Cardiac muscle cell (in vitro differentiated cells and primary cell): ENCODE measurements at regions not wholly inside any gene's neighbourhood (a gene's known extent, or its start where the extent isn't known, plus 50 kb on each side); places are given as distances from the start of the nearest gene placed in this dataset.

Experiments used
- DNase-seq, 2 donors: peaks; one replicate each; pipeline versions ENCODE4 v3.0.0 to v3.0.0-alpha.2; 2010 to 2017; ENCODE audit warnings: low read depth in 1 of 2, low spot score in 1 of 2
- H3K27ac ChIP-seq: fragments of 200-600 bp; sonication (generic); 2 replicates; pipeline ENCODE4 v1.5.1; 2016
- H3K27me3 ChIP-seq: fragments of 200-600 bp; sonication (generic); 2 replicates; pipeline ENCODE4 v1.6.0; 2016; ENCODE audit warnings: control low read depth
- H3K36me3 ChIP-seq: fragments of 200-600 bp; sonication (generic); 2 replicates; pipeline ENCODE4 v1.5.1; 2016; ENCODE audit warnings: control low read depth
- H3K4me1 ChIP-seq: fragments of 200-600 bp; sonication (generic); 2 replicates; pipeline ENCODE4 v1.8.1; 2017; ENCODE audit warnings: low read depth, mild to moderate bottlenecking, mixed run types
- H3K4me3 ChIP-seq: fragments of 200-600 bp; sonication (generic); 2 replicates; pipeline ENCODE4 v1.5.1; 2016; ENCODE audit warnings: mild to moderate bottlenecking
- H3K9me3 ChIP-seq: fragments of 200-600 bp; sonication (generic); 2 replicates; pipeline ENCODE4 v1.5.1; 2017; ENCODE audit warnings: low read depth, mild to moderate bottlenecking, control low read depth
- TF ChIP-seq, protein P1 (sequence below): IDR thresholded peaks from 2 replicates; pipeline ENCODE4 v1.5.1; 2012; ENCODE audit warnings: low read depth, mild to moderate bottlenecking, low read length

- DNase-seq, result no peak
- H3K27ac ChIP-seq, result no peak overlapping the region
- no peaks in the 10 kb centered on the region for H3K27me3 ChIP-seq
- TF ChIP-seq, protein P1, sequence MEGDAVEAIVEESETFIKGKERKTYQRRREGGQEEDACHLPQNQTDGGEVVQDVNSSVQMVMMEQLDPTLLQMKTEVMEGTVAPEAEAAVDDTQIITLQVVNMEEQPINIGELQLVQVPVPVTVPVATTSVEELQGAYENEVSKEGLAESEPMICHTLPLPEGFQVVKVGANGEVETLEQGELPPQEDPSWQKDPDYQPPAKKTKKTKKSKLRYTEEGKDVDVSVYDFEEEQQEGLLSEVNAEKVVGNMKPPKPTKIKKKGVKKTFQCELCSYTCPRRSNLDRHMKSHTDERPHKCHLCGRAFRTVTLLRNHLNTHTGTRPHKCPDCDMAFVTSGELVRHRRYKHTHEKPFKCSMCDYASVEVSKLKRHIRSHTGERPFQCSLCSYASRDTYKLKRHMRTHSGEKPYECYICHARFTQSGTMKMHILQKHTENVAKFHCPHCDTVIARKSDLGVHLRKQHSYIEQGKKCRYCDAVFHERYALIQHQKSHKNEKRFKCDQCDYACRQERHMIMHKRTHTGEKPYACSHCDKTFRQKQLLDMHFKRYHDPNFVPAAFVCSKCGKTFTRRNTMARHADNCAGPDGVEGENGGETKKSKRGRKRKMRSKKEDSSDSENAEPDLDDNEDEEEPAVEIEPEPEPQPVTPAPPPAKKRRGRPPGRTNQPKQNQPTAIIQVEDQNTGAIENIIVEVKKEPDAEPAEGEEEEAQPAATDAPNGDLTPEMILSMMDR, result no peak
- H3K4me3 ChIP-seq, result no peak overlapping the region
- H3K4me1 ChIP-seq, result no peaks in the 10 kb centered on the region
- H3K9me3 ChIP-seq, result no peaks in the 10 kb centered on the region
- no peaks in the 10 kb centered on the region for H3K36me3 ChIP-seq
Observed at GRCh38 chrX:125791787-125792186, 374.3 kb downstream of the DCAF12L2 start.

DNA sequence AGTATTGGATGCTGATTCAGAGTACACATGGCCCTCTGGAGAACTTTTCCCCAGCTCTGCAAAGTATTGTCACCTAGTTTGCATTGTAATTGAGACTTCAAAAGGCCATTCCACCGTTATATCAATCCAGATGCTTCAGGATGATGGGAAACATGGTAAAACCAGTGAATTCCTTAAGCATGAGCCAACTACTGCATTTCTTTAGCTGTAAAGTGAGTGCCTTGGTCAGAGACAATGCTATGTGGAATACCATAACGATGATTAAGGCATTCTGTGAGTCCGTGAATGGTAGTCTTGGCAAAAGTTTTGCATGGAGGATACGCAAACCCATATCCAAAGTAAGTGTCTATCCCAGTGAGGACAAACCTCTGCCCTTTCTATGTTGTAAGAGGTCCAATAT, 355.2 kb downstream of the DCAF12L2 start:
- no peaks in the 10 kb centered on the region for H3K4me1 ChIP-seq
- no peak overlapping the region for H3K4me3 ChIP-seq
- no peak overlapping the region for H3K27ac ChIP-seq
- no peaks in the 10 kb centered on the region for H3K9me3 ChIP-seq
- no peaks in the 10 kb centered on the region for H3K36me3 ChIP-seq
- H3K27me3 ChIP-seq, result no peaks in the 10 kb centered on the region
- TF ChIP-seq, protein P1, result no peak
- no peak for DNase-seq

- Histone ChIP-seq H3K27me3 (no peaks in the 10 kb centered on the region), H3K27ac (no peak overlapping the region), H3K9me3 (no peaks in the 10 kb centered on the region), H3K4me3 (no peak overlapping the region), H3K4me1 (no peaks in the 10 kb centered on the region), H3K36me3 (no peaks in the 10 kb centered on the region)
- DNase-seq, result no peak
- TF ChIP-seq, protein P1, result no peak
Observed at GRCh38 chrX:125826080-125826479, 340.0 kb downstream of the DCAF12L2 start.

- Histone ChIP-seq H3K4me3 (no peak overlapping the region), H3K27me3 (no peaks in the 10 kb centered on the region), H3K9me3 (no peaks in the 10 kb centered on the region), H3K27ac (no peak overlapping the region), H3K4me1 (no peaks in the 10 kb centered on the region), H3K36me3 (no peaks in the 10 kb centered on the region)
- TF ChIP-seq, protein P1, result no peak
- no peak for DNase-seq
Observed at GRCh38 chrX:125826774-125827451, 339.2 kb downstream of the DCAF12L2 start.

DNA sequence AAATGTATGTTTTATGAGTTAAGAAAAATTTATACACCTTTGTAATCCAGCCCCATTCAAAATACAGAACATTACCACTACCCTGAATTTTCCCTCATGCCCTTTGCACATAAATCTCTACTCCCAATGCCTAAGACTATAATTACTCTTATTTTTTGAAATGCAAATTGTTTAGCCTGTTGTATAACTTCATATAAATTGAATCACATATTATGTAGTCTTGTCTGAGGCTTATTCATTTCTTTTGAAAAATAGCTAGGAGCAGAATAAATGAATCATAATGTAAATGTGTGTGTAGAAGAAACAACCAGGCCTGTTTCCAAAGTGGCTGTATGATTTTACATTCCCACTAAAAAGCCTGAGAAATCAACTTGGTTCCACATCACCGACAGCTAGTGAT, 319.8 kb downstream of the DCAF12L2 start:
- no peak overlapping the region for H3K4me3 ChIP-seq
- no peaks in the 10 kb centered on the region for H3K4me1 ChIP-seq
- no peak overlapping the region for H3K27ac ChIP-seq
- peaks cover 5% of the 10 kb centered on the region for H3K9me3 ChIP-seq
- no peak for DNase-seq
- TF ChIP-seq, protein P1, result no peak
- no peaks in the 10 kb centered on the region for H3K36me3 ChIP-seq
- H3K27me3 ChIP-seq, result no peaks in the 10 kb centered on the region
